ENCODE measurements at regions not wholly inside any gene's neighbourhood (a gene's known extent, or its start where the extent isn't known, plus 50 kb on each side); places are given as distances from the start of the nearest gene placed in this dataset.

DNA sequence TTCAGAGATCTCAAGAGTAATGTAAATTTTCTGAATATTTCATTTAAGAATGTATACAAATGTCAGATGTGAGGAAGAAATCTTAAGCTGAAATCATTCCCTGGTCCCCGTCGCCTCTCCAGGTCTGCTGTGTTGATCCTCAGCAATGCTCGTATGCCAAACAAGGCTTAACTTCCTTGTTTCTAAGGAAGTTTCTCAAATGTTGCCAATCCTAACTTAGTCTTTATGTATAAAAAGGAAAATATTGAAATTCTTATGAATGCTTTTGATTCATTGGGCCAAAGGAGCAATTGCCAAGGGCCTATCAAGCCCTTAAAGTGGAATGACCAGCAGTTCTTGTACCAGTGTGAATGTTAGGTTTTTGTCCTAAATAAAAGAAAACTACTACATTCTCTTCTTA is 507.7 kb upstream of the SEMA6D start:
- Histone ChIP-seq H3K27ac (ENCODE audit: low read depth, low read length) (no peak overlapping the region), H2AFZ (ENCODE audit: low read depth, low read length, severe bottlenecking) (no peak overlapping the region), H3K9ac (ENCODE audit: low read length) (no peak overlapping the region), H4K20me1 (ENCODE audit: low read depth, low read length) (no peaks in the 10 kb centered on the region), H3K4me3 (ENCODE audit: insufficient read depth, low read length, poor library complexity, severe bottlenecking) (no peak overlapping the region), H3F3A (ENCODE audit: insufficient read depth) (no peaks in the 10 kb centered on the region), H3K79me2 (ENCODE audit: insufficient read depth, low read length) (no peaks in the 10 kb centered on the region), H3K9me2 (replicated peaks; ENCODE audit: insufficient read depth, low read length) (no peaks in the 10 kb centered on the region), H3K4me2 (ENCODE audit: low read depth, low read length, poor library complexity, severe bottlenecking) (no peak overlapping the region), H3K27me3 (ENCODE audit: low read length) (no peaks in the 10 kb centered on the region), H3K9me3 (ENCODE audit: insufficient read depth, low read length) (no peaks in the 10 kb centered on the region), H3K36me3 (ENCODE audit: low read length) (no peaks in the 10 kb centered on the region)
- TF ChIP-seq EZH2phosphoT487 (conservative IDR thresholded peaks at IDR 0.05; ENCODE audit: low read length) = no peak
- TF ChIP-seq, protein P1, sequence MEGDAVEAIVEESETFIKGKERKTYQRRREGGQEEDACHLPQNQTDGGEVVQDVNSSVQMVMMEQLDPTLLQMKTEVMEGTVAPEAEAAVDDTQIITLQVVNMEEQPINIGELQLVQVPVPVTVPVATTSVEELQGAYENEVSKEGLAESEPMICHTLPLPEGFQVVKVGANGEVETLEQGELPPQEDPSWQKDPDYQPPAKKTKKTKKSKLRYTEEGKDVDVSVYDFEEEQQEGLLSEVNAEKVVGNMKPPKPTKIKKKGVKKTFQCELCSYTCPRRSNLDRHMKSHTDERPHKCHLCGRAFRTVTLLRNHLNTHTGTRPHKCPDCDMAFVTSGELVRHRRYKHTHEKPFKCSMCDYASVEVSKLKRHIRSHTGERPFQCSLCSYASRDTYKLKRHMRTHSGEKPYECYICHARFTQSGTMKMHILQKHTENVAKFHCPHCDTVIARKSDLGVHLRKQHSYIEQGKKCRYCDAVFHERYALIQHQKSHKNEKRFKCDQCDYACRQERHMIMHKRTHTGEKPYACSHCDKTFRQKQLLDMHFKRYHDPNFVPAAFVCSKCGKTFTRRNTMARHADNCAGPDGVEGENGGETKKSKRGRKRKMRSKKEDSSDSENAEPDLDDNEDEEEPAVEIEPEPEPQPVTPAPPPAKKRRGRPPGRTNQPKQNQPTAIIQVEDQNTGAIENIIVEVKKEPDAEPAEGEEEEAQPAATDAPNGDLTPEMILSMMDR (IDR thresholded peaks at IDR 0.05; ENCODE audit: insufficient read depth, low read length, poor library complexity, severe bottlenecking) = no peak

DNA sequence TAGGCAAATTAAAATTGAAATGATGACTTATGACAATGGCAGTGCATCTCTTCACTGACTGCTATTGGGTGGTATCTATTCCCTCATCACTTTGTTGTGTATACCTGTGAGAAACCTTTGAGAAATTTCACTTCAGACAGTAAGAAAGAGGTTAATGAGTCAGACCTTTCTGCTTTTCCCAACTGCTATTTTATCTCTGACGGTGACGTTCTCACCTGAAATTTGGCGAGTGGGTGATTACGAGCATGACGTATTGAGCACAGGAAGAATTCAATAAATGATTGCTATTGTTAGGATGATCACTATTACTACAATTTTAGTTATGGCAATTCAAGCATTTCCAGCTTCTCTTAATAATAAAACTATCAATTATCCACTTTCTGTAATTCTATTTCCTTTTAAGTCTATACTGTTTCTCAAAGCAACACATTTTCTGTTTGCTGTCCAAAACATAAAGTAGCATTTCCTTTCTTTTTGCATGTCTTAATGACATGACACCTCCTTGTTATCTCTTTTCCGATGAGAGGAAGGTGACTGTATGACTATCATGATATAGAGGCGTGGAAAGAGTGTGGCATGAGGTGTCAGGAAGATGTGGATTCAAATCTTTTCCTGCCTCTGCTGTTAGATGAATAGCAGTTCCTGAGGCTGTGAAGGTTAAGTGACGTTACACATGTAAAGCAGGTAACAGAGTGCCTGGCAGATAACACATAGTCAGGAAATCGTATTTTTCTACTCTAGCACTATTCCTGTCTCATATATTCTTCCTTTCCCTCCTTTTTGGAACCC is 504.9 kb upstream of the SEMA6D start:
- TF ChIP-seq EZH2phosphoT487 (conservative IDR thresholded peaks at IDR 0.05; ENCODE audit: low read length) = no peak
- TF ChIP-seq, protein P1 (IDR thresholded peaks at IDR 0.05; ENCODE audit: insufficient read depth, low read length, poor library complexity, severe bottlenecking) = no peak
- H3K9ac ChIP-seq (ENCODE audit: low read length) = no peak overlapping the region
- H4K20me1 ChIP-seq (ENCODE audit: low read depth, low read length) = no peaks in the 10 kb centered on the region

DNA sequence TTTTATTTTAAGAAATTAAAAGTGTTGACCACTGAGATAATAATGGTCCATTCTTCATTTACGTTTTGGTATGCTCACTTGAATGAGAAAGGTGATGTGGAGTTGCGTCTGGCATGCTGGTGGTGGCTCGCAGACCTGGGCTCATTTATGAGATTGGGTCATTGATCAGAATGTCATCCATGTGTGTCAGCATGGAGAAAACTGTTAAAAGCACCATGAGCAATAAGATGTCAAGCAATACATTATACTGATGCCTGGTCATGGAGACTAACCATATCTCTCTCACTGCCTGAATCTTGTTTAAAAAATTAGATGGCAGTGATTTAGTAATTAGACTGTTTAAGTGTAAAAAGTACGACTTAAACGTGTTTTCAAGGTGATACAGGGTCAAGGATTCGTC is 503.4 kb upstream of the SEMA6D start:
- H3F3A ChIP-seq (ENCODE audit: insufficient read depth) = no peaks in the 10 kb centered on the region
- H3K9ac ChIP-seq (ENCODE audit: low read length) = no peak overlapping the region
- no peaks in the 10 kb centered on the region for H3K9me2 ChIP-seq (replicated peaks; ENCODE audit: insufficient read depth, low read length)
- H3K27ac ChIP-seq (ENCODE audit: low read depth, low read length) = no peak overlapping the region
- H3K27me3 ChIP-seq (ENCODE audit: low read length) = no peaks in the 10 kb centered on the region
- no peak overlapping the region for H3K4me3 ChIP-seq (ENCODE audit: insufficient read depth, low read length, poor library complexity, severe bottlenecking)
- H2AFZ ChIP-seq (ENCODE audit: low read depth, low read length, severe bottlenecking) = no peak overlapping the region
- H3K4me2 ChIP-seq (ENCODE audit: low read depth, low read length, poor library complexity, severe bottlenecking) = no peak overlapping the region
- TF ChIP-seq, protein P1 (IDR thresholded peaks at IDR 0.05; ENCODE audit: insufficient read depth, low read length, poor library complexity, severe bottlenecking) = no peak
- no peak for TF ChIP-seq EZH2phosphoT487 (conservative IDR thresholded peaks at IDR 0.05; ENCODE audit: low read length)
- no peaks in the 10 kb centered on the region for H3K36me3 ChIP-seq (ENCODE audit: low read length)
- no peaks in the 10 kb centered on the region for H4K20me1 ChIP-seq (ENCODE audit: low read depth, low read length)
- no peaks in the 10 kb centered on the region for H3K79me2 ChIP-seq (ENCODE audit: insufficient read depth, low read length)
- no peaks in the 10 kb centered on the region for H3K9me3 ChIP-seq (ENCODE audit: insufficient read depth, low read length)

More for the DNA sequence above, 504.9 kb upstream of the SEMA6D start:
- H3K27ac ChIP-seq (ENCODE audit: low read depth, low read length) = no peak overlapping the region
- H3K79me2 ChIP-seq (ENCODE audit: insufficient read depth, low read length) = no peaks in the 10 kb centered on the region
- no peak overlapping the region for H3K4me3 ChIP-seq (ENCODE audit: insufficient read depth, low read length, poor library complexity, severe bottlenecking)
- H3K9me3 ChIP-seq (ENCODE audit: insufficient read depth, low read length) = no peaks in the 10 kb centered on the region
- no peak overlapping the region for H3K4me2 ChIP-seq (ENCODE audit: low read depth, low read length, poor library complexity, severe bottlenecking)
- no peaks in the 10 kb centered on the region for H3F3A ChIP-seq (ENCODE audit: insufficient read depth)
- H3K9me2 ChIP-seq (replicated peaks; ENCODE audit: insufficient read depth, low read length) = no peaks in the 10 kb centered on the region
- no peaks in the 10 kb centered on the region for H3K27me3 ChIP-seq (ENCODE audit: low read length)
- no peak overlapping the region for H2AFZ ChIP-seq (ENCODE audit: low read depth, low read length, severe bottlenecking)
- H3K36me3 ChIP-seq (ENCODE audit: low read length) = no peaks in the 10 kb centered on the region

Data from SU-DHL-6 (cell line).